MCF 10A (cell line): ENCODE measurements at regions not wholly inside any gene's neighbourhood (a gene's known extent, or its start where the extent isn't known, plus 50 kb on each side); places are given as distances from the start of the nearest gene placed in this dataset.

Experiments
- BruUV-seq: library from RNA; stranded (reverse); fragments of 400-500 nt; replicated peaks from 2 replicates; lab custom pipeline; 2021; lab: Mats Ljungman, UMichigan
- CTCF ChIA-PET: fragments of 300-600 bp; sonication (Branson Sonifier 250); formaldehyde crosslinking; extraction: SDS; loops from one replicate; lab custom pipeline; 2021; ENCODE audit warnings: antibody characterized with exemption, inconsistent platforms; lab: Yijun Ruan, JAX
- POLR2A ChIA-PET: fragments of 300-600, 350-650 bp; sonication (Branson Sonifier 250); formaldehyde crosslinking; extraction: SDS; loops from one replicate; lab custom pipeline; 2020; ENCODE audit warnings: antibody characterized with exemption, inconsistent platforms; lab: Yijun Ruan, JAX
- DNase-seq: peaks from one replicate; pipeline ENCODE4 v3.0.0-alpha.2; 2018; ENCODE audit not compliant: unreplicated experiment
- H3K27ac Mint-ChIP-seq: one replicate; pipeline ENCODE4 v1.8.0; 2022; ENCODE audit warnings: mild to moderate bottlenecking, low read depth, mixed read lengths; ENCODE audit not compliant: unreplicated experiment
- H3K27me3 Mint-ChIP-seq: one replicate; pipeline ENCODE4 v1.8.0; 2022; ENCODE audit warnings: mixed read lengths; ENCODE audit not compliant: insufficient read depth, unreplicated experiment
- H3K36me3 Mint-ChIP-seq: one replicate; pipeline ENCODE4 v1.8.0; 2022; ENCODE audit warnings: mild to moderate bottlenecking, moderate library complexity, mixed read lengths; ENCODE audit not compliant: insufficient read depth, unreplicated experiment
- H3K4me1 Mint-ChIP-seq: one replicate; pipeline ENCODE4 v1.8.0; 2022; ENCODE audit warnings: mixed read lengths; ENCODE audit not compliant: insufficient read depth, unreplicated experiment
- H3K4me3 Mint-ChIP-seq: one replicate; pipeline ENCODE4 v1.8.0; 2022; ENCODE audit warnings: mild to moderate bottlenecking, moderate library complexity, mixed read lengths; ENCODE audit not compliant: unreplicated experiment
- H3K9me3 Mint-ChIP-seq: one replicate; pipeline ENCODE4 v1.8.0; 2022; ENCODE audit warnings: mixed read lengths; ENCODE audit not compliant: unreplicated experiment
- CTCF ChIP-seq: fragments of 200-600 bp; IDR thresholded peaks from one replicate; pipeline ENCODE4 v1.8.0; 2022; ENCODE audit warnings: antibody characterized with exemption, mild to moderate bottlenecking; ENCODE audit not compliant: unreplicated experiment
- intact Hi-C: fragments of 100-400 bp; cut with micrococcal nuclease; formaldehyde crosslinking; loops from 2 replicates; pipeline ENCODE4 v1.14.1; 2022

DNA sequence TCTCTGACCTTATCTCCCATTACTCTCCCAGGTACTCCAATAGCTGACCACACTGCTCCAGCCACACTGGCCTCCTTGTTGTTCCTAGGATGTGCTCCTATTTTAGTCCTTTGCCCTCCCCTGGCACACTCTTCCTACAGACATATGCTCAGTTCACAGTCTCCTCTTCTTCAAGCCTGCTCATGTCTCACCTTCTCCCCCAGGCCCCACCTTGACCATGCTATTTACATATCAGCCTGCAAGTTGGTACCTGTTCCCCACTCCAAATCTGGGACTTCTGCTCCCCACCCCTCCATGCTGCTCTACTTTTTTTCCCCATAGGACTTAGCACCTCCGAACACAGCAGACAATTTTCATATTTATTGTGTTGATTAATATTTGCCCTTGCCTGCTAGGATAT, 84.9 kb upstream of the BCL6 start:
- no peak for TF ChIP-seq CTCF
- no peak for DNase-seq
- H3K27ac Mint-ChIP-seq = no peak overlapping the region
- H3K9me3 Mint-ChIP-seq = peaks cover 8% of the 10 kb centered on the region
- POLR2A ChIA-PET = interaction anchor here (0.6 to 1.3 kb wide), 2 partner anchors 27 to 78 kb away, joined by 3 read pairs; no protein-coding TSS in a partner anchor
- BruUV-seq = no TSS peak
- H3K36me3 Mint-ChIP-seq = no peaks in the 10 kb centered on the region
- H3K4me1 Mint-ChIP-seq = no peaks in the 10 kb centered on the region
- CTCF ChIA-PET = no interaction called here
- H3K27me3 Mint-ChIP-seq = no peaks in the 10 kb centered on the region
- intact Hi-C loops = no loop called here
- H3K4me3 Mint-ChIP-seq = no peak overlapping the region

DNA sequence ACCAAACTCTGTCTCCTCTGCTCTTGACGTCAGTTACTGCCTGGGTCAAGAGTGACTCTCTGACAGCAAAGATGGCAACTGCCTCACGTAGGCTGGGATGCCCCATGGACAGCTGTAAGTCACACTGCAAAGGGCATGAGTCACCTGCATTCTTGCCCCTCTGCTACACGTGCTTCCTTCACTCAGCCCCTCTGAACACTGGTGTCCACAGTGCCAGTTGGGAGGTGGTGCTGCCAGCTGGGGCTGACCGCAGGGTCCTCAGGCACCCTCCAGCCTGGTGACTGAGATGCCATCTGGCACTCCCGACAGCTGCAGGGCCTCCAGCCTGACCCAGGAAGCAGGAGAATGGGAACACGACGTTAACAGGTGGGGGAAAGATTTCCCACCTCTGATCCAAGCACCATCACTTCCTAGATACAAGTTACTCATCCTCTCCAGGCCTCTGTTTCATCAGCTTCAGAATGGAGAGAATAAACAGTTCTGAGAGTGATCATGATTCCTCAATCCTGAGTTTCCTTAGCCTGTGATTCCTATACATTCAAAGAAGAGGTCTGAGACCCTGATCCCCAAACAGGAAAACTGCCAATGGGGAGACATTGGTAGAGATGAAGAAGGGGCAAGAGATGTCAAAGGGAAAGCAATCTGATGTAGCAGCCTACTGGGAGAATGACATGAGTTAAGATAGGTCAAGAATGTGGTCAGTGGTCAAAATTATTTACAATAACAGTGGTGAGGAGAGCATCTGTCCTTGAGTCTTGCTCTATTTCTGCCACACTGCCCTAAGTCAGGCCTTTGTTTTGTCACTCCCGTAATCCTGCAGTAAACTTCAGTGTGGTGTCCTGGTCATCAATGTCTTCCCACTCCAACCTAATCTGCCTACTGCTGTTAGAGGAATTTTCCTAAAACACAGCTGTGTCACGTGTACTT, 86.1 kb upstream of the BCL6 start:
- no peaks in the 10 kb centered on the region for H3K27me3 Mint-ChIP-seq
- no peaks in the 10 kb centered on the region for H3K36me3 Mint-ChIP-seq
- BruUV-seq = no TSS peak
- H3K4me1 Mint-ChIP-seq = no peaks in the 10 kb centered on the region
- ChIA-PET CTCF (interaction anchor here (0.7 kb wide), 1 partner anchor 11 kb away, joined by 3 read pairs; no protein-coding TSS in a partner anchor), POLR2A (interaction anchor here (1.5 kb wide), 1 partner anchor 23 kb away, joined by 6 read pairs; no protein-coding TSS in a partner anchor)
- no peak overlapping the region for H3K4me3 Mint-ChIP-seq
- peaks cover 14% of the 10 kb centered on the region for H3K9me3 Mint-ChIP-seq
- H3K27ac Mint-ChIP-seq = no peak overlapping the region
- TF ChIP-seq CTCF = no peak
- DNase-seq = no peak
- intact Hi-C loops = no loop called here

DNA sequence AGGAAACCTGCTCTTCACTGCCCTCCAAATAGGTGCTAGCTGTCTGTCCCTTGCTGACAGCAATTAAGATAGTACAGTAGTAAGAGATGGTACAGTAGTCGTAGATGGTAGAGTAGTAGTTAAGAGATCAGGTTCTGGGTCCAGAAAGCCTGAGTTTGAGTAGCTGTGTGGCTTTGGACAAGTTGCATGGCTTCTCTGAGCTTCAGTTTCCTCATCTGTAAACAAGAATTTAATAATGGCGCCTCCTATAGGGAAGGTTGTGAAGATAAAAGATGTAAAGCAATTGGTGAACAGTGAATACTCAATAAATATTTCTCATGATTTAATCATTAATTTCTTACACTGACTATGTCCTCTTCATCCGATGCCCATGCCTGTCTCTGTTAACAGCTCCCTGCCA, 86.9 kb upstream of the BCL6 start:
- Mint-ChIP-seq H3K27ac (no peak overlapping the region), H3K4me3 (no peak overlapping the region), H3K4me1 (no peaks in the 10 kb centered on the region), H3K36me3 (no peaks in the 10 kb centered on the region), H3K9me3 (peaks cover 14% of the 10 kb centered on the region), H3K27me3 (no peaks in the 10 kb centered on the region)
- ChIA-PET CTCF (no interaction called here), POLR2A (interaction anchor here (1.5 kb wide), 1 partner anchor 24 kb away, joined by 6 read pairs; no protein-coding TSS in a partner anchor)
- no peak for TF ChIP-seq CTCF
- no peak for DNase-seq
- intact Hi-C loops = no loop called here
- BruUV-seq = no TSS peak

DNA sequence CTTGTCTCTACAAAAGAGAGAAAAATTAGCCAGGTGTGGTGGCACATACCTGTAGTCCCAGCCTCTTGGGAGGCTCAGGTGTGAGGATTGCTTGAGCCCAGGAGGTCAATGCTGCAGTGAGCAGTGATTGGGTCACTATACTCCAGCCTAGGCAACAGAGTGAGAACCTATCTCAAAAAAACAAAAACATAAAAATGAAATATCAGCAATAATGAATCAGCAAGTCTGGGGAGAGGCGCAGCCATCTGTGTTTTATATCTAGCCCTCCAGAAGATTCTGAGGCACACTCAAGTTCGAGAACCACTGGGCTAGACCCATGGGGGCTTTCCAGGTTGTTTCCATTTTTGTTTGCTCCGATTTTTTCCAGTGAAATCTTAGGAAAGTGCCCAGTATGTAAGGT, 88.1 kb upstream of the BCL6 start:
- Mint-ChIP-seq H3K4me1 (no peaks in the 10 kb centered on the region), H3K27ac (no peak overlapping the region), H3K27me3 (no peaks in the 10 kb centered on the region), H3K36me3 (no peaks in the 10 kb centered on the region), H3K9me3 (peaks cover 14% of the 10 kb centered on the region), H3K4me3 (no peak overlapping the region)
- ChIA-PET CTCF (interaction anchor here (0.6 kb wide), 1 partner anchor 840 kb away, joined by 4 read pairs; no protein-coding TSS in a partner anchor), POLR2A (interaction anchor here (0.7 kb wide), 1 partner anchor 66 kb away, joined by 3 read pairs; no protein-coding TSS in a partner anchor)
- DNase-seq = no peak
- no TSS peak for BruUV-seq
- intact Hi-C loops = no loop called here
- TF ChIP-seq CTCF = no peak
